ENCODE measurements at regions not wholly inside any gene's neighbourhood (a gene's known extent, or its start where the extent isn't known, plus 50 kb on each side); places are given as distances from the start of the nearest gene placed in this dataset.

- no peak for ATAC-seq (ENCODE audit: low read depth)
These were observed 51.0 kb upstream of the RCBTB2 start for GRCh38 chr13:48583859-48584311.

More at GRCh38 chr13:48583859-48584311, 51.0 kb upstream of the RCBTB2 start:
- no peak overlapping the region for H3K14ac ChIP-seq (replicated peaks; ENCODE audit: low read depth, low read length)
- H3K9me1 ChIP-seq (ENCODE audit: insufficient read depth, low read length), result no peaks in the 10 kb centered on the region
- ChIA-PET POLR2A (ENCODE audit: unreplicated experiment) (no interaction called here), CTCF (no interaction called here)
- no peak overlapping the region for H3K56ac ChIP-seq (ENCODE audit: extremely low read depth, insufficient read depth, low read length)
- TF ChIP-seq RFX5 (IDR thresholded peaks at IDR 0.05; ENCODE audit: low read depth, low read length), result no peak
- no peak for TF ChIP-seq CTCF (conservative IDR thresholded peaks at IDR 0.05; ENCODE audit: low read depth, low read length)
- no peak for TF ChIP-seq ELK1 (IDR thresholded peaks at IDR 0.05; ENCODE audit: borderline replicate concordance, low read depth, low read length)
- TF ChIP-seq SMC3 (IDR thresholded peaks at IDR 0.05; ENCODE audit: low read depth, low read length), result no peak
- no peak for TF ChIP-seq RAD21 (IDR thresholded peaks at IDR 0.05; ENCODE audit: low read length)
- TF ChIP-seq BHLHE40 (IDR thresholded peaks at IDR 0.05; ENCODE audit: low read depth, low read length), result no peak
- TF ChIP-seq NFE2L2 (IDR thresholded peaks at IDR 0.05; ENCODE audit: low read depth, low read length), result no peak
- TF ChIP-seq FOS (IDR thresholded peaks at IDR 0.05; ENCODE audit: low read depth, low read length), result no peak
- no peak for TF ChIP-seq MAZ (IDR thresholded peaks at IDR 0.05; ENCODE audit: borderline replicate concordance, low read depth, low read length)
- no peak for TF ChIP-seq MXI1 (IDR thresholded peaks at IDR 0.05; ENCODE audit: borderline replicate concordance, low read depth, low read length)
- no peak for TF ChIP-seq POLR2A (IDR thresholded peaks at IDR 0.05; ENCODE audit: low read depth, low read length)
- no peak for TF ChIP-seq CEBPB (IDR thresholded peaks at IDR 0.05; ENCODE audit: low read depth, low read length)
- no peak for TF ChIP-seq USF2 (IDR thresholded peaks at IDR 0.05; ENCODE audit: low read depth, low read length)
- peaks cover 18% of the 10 kb centered on the region for H3K27me3 ChIP-seq (ENCODE audit: control insufficient read depth, insufficient read depth, low read length)
- H3K18ac ChIP-seq (ENCODE audit: low read depth, low read length), result no peak overlapping the region
- H3K79me1 ChIP-seq (ENCODE audit: low read depth in 1 of 2, low read length in 2 of 2), result no peaks in the 10 kb centered on the region
- H2BK5ac ChIP-seq (ENCODE audit: low read depth, low read length, poor library complexity, severe bottlenecking), result no peak overlapping the region
- no peak overlapping the region for H3K27ac ChIP-seq (ENCODE audit: insufficient read depth, low read length)
- no peak overlapping the region for H4K8ac ChIP-seq (ENCODE audit: low read depth in 2 of 2, low read length in 2 of 2)
- no peak overlapping the region for H2BK20ac ChIP-seq (ENCODE audit: low read depth, low read length)
- no peak overlapping the region for H3K4me3 ChIP-seq (ENCODE audit: insufficient read depth, low read depth, low read length)
- in situ Hi-C loops (cut with MboI; ENCODE audit: low sequenced_read_pairs) (no loop called here), dilution Hi-C loops (cut with HindIII; ENCODE audit: low sequenced_read_pairs, unreplicated experiment) (no loop called here), intact Hi-C loops (cut with micrococcal nuclease) (loop anchor here (5.0 kb wide), 2 partner anchors 172 to 347 kb away; partner anchors contain the start of gene LPAR6)
- no peak overlapping the region for H4K91ac ChIP-seq (ENCODE audit: insufficient read depth, low read depth, low read length)
- no peak overlapping the region for H3K4me2 ChIP-seq (ENCODE audit: low read depth, low read length)
- H3K23ac ChIP-seq (ENCODE audit: low read depth, low read length), result no peak overlapping the region
- no TSS peak for BruUV-seq (replicated peaks)
- no peak overlapping the region for H3K9ac ChIP-seq (ENCODE audit: low read depth, low read length)
- no peaks in the 10 kb centered on the region for H3K4me1 ChIP-seq (ENCODE audit: control insufficient read depth, insufficient read depth, low read length)
- H3K4ac ChIP-seq (ENCODE audit: low read depth, low read length), result no peak overlapping the region
- H3K9me3 ChIP-seq (ENCODE audit: control insufficient read depth, insufficient read depth, low read length), result peaks cover 3% of the 10 kb centered on the region; the same call in 1 of the 2 replicates
- H4K20me1 ChIP-seq (ENCODE audit: insufficient read depth, low read length), result no peaks in the 10 kb centered on the region
- no peaks in the 10 kb centered on the region for H3K36me3 ChIP-seq (ENCODE audit: control insufficient read depth, insufficient read depth, low read length)
- no peak overlapping the region for H2AK5ac ChIP-seq (ENCODE audit: low read depth, low read length)
- H2BK120ac ChIP-seq (ENCODE audit: low read depth, low read length), result no peak overlapping the region
- H2AFZ ChIP-seq (replicated peaks; ENCODE audit: low read length, poor library complexity), result no peak overlapping the region
- H2BK15ac ChIP-seq (ENCODE audit: low read depth, low read length), result no peak overlapping the region
- no peak overlapping the region for H4K5ac ChIP-seq (ENCODE audit: low read depth, low read length)
- H2AK9ac ChIP-seq (replicated peaks; ENCODE audit: low read depth, low read length, poor library complexity), result no peak overlapping the region
- no CpG with 5 or more reads among the region's 3 CpGs for WGBS, 2 experiments (ENCODE audit: extremely low coverage in 2 of 2, insufficient read length in 1 of 2)
- DNase-seq, result no peak
